Anterior cingulate cortex (tissue), 58 donors: ENCODE measurements at regions not wholly inside any gene's neighbourhood (a gene's known extent, or its start where the extent isn't known, plus 50 kb on each side); places are given as distances from the start of the nearest gene placed in this dataset.

ENCODE experiments used
- DNase-seq, 58 donors: peaks; one replicate each; lab custom pipeline; 2025; lab: John Stamatoyannopoulos, UW

DNA sequence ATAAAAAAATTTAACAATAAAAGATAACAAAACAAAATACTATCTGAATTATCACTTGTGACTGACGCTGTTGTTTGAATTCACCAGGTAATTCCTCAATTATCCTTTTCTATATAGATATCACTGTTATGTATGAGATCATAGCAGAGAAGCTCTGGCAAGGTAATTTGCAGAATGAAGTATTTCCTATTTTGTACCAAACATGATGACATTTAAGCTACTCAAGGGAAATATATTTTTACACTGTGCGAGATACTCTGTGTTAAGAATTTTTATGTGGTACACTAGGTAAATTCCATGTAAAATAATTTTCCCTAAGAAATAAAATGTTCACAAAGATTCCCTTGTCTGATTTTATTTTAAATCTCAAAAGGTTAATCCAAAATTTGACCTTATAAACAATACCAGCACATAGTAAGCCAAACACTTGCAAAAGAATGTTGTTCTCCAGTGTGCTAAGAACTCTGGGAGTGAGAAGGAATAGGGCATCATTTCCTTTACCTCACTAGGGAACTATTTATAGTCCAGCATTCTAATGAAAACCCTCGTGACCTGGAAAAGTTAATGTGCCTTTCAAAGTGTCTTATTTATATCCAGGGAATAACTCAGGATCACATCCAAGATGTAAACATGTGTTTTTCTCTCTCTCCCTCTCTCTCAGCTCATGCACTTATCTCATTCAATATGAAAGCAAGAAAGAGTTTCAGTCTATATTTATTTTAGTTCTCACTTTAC, 115.2 kb upstream of the RAP1B start:
- no peak for DNase-seq

DNA sequence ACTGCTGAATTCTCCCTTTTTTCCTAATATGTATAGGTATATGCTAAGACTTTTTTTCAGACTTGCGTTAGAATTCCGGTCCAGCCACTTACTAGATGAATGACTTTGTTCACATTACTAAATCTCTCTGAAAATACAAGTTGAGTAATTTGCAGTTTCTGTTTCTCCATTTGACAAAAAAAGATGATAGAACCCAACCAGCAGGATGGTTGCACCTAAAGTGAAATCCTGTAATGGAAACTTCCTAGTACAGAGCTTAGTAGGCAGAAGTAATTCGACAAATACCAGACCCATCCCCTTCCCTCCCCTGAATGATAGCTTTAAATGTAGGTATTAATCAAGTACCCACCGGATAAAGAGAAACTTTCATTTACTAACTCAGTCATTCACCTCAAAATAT, 113.6 kb upstream of the RAP1B start:
- no peak for DNase-seq

DNA sequence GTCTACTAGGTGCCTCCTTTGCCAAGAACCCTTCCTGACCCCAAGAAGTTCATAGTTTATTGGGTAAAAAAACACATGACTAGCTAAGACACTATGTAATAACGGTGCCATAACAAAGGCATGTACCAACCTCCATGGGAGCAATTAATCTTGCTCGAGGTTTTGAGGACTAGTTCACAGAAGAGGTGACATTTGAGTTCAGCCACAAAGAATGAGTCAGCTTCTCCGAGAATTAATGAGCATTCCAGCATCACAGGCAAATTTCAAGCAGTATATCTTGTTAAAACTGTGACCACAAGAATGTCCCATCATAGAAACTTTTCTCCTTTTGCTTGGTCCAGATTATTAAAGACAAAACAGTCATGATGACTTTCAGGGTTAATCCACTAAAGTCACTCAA, 113.0 kb upstream of the RAP1B start:
- DNase-seq = no peak

DNA sequence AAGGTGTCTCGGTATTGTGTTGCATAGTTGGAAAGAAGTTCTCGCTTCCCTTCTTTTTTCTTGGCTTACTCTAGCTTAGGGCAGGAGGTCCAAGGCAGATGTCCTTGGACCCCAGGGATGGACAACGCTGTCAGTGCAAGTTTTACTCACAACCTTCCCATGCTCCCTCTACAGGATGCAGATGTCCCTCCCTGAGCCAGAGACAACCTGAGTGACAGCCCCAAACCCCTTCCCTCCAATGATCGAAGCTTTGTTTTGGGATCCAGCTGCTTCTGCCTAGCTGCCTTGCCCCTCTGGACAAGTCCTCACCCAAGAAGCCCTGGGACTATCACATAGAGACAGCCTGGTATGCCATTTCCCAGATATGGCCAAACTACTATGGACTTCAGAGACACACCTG, 112.0 kb upstream of the RAP1B start:
- DNase-seq = no peak

DNA sequence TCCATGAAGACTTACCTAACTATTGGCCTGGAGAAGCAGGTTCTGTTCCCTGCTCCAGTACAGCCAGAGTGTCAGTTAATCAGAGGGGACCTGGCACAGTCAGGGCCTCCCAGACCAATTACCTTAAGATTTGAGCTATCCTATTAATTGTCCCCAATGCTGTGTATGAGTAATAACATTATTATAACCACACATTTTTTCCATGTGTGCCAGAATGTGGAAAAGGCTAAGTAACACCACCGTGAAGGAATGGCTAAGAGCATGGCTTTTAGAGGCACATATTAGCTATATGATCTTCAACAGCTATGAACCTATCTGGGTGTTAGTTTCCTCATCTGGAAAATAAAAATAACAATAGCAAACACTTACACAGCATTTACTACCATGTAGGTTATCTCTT, 111.1 kb upstream of the RAP1B start:
- no peak for DNase-seq

DNA sequence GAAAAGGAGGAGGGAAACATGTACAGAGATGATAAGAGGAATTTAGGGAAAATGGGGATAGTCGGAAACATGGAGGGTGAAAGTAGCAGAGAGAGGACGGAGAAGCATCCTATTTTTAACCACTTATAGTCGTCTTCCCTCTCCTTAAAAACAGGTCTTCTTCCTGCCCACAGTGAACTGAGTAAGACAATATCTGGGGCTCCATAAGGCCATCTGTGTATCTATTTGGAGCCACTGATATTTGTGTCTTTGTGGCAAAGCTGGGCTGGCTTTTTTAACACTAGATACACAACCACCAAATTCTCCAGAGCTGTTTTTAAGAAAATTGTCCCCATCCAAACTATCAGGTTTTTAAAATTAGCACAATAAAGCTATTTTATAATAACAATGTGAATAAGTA, 109.5 kb upstream of the RAP1B start:
- DNase-seq = no peak

DNA sequence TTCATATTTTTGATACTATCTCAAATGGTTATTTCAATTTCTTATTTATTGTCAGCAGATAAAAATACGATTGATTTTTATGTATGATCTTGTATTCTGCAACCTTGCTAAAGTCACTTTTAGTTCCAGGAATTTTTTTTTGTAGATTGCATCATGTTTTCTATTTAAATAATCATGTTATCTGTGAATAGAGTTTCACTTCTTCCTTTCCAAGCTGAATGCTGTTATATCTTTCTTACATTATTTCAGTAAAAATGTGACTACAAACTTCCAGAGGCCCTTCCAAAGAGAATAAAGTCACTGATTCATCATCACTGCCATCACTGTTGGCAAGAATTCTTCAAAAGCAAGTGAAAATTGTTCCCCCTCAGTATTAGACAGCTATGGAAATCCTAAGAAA, 104.7 kb upstream of the RAP1B start:
- no peak for DNase-seq

DNA sequence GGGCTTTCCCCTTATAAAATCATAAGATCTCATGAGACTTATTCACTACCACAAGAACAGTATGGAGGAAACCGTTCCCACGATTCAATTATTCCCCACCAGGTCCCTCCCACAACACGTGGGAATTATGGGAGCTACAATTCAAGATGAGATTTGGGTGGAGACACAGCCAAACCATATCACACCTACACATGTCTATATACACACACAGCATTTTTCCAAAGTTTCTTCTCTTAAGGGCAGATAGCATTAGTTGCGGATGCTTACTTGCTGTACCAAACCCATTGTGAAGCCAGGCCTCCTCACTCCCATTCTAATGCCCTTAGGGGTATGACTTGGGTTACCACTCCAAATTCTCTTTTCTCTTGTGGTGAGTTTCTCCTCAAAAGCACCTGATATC, 104.1 kb upstream of the RAP1B start:
- DNase-seq = no peak

DNA sequence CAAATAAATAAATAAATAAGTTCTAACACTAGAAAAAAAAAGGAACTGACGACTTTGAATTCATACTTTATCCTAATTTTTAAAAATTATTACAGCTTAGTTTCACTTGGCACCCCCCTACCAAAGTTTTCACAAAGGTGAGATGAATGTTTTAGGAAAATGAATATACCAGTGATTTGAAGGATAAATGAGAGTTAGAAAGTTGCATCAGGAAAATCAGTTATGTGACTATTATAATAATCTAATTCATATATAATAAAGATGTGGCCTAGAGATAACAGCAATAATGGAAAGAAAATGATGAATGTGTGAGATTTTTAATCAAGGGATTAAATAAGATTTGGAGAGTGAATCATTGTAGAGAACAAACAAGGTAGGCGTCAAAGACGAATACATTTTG, 103.0 kb upstream of the RAP1B start:
- no peak for DNase-seq

DNA sequence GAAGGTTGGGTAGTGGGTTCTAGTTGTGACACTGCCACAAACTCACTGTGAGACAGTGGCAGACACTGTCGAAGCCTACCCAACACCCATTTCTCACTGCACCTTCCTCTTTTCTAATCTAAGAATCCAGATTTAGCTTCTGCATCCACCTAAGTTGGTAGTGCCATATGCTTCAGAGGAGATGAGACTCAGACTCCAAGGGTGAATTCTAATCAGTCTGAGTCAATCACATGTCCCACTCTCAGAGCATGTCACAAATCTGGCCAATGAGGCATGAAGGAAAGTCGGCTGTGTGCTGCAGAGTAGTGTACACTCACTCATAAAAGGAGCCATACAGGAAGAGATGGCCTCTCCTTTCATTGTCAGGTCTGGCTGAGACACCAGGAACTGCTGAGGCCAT, 102.1 kb upstream of the RAP1B start:
- DNase-seq = no peak

DNA sequence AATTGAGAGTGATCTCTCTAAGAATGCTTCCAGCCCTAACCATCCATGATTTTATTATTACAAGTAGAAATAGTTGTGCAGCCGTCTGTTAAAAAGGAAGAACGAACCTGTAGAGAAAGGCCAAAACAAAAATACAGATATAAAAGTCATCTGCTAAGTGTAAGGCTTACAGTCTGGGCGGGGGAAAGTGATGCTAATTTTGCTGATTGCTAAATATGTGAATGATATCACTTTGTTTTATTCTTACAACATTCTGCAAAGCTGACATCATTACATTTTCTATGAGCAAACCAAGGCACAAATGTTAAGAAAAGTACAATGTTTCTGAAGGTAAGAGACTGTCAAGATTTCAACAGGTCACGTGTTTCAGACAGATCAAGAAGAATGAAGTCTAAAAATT, 101.5 kb upstream of the RAP1B start:
- no peak for DNase-seq

DNA sequence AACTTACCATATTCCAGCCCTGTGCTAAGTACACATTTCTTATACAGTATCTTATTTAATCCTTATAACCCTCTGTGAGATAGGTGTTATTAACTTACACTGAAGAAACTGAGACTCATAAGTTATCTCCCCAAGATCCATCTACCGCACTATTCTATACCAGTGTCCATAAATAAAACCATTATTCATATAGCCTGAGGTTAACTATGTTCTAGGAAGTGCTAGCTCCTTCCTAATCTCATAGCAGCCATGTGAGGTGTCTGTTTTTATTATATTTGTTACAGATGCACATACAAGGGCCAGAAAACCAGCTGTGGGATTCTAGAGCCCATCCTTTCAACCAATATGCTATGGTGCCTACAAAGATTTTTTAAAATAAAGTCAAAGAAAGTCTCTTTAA, 100.3 kb upstream of the RAP1B start:
- no peak for DNase-seq

DNA sequence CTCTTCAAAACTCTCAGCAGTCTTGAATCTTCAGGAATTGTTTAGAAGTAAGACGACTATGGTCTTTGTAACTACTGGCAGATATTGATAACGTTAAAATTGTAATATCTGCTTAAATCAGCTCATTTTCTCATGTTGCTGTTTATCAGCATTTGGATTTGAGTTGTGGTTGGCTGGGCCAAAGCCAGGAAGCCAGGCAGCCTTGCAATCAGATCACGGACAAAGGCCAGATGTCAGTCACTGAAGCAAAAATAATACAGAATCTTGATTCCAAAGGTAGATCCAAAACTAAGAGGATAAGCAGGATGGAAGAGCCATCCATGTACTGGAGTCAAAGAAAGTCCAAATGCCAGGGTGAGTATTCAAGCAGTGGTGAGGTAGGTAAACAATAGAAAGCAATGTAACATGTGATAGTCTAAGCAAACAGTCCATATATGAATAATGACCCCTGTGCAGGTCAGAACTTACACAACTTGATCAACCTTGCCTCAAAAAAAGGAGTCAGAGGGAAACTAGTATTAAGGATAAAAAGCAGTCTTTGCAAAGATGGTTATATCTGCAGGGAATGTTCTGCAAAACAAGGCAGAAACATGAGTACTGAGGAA, 95.8 kb upstream of the RAP1B start:
- no peak for DNase-seq

DNA sequence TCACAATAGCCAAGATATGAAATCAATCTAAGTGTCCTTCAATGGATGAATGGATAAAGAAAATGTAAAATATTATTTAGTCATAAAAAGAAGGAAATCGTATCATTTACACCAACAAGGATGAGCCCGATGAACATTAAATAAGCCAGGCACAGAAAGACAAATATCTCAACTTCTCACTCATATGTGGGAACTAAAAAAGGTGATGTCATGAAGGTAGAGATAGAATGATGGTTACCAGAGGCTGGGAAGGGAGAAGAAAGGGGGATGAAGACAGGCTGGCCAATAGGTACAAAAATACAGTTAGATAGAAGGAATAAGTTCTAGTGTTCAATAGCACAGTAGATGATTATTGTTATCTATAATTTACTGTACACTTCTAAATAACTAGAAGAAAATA, 94.9 kb upstream of the RAP1B start:
- no peak for DNase-seq

DNA sequence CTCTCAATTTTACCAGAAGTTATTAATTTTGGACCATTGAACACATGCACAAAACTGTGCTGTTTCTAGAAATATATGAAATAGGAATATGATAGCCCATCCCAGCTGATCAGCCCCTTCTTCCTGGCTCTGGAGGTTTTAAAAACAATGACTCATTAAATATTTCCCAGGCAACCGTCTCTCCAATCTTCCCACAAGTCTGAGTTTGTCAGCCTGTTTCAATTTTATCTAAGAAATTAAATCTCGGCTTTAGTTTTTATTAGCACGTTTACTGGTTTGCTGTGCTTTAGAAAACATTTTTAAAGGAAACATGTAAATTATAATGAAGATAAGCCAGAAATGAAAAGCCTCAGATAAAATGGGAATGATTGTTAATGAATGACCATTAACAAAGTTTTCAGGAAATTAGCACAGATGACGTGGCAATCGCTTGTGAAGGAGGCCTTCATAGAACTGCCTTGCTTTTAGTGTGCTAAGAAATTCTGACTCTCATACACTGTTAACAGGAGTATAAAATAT, 89.3 kb upstream of the RAP1B start:
- no peak for DNase-seq

DNA sequence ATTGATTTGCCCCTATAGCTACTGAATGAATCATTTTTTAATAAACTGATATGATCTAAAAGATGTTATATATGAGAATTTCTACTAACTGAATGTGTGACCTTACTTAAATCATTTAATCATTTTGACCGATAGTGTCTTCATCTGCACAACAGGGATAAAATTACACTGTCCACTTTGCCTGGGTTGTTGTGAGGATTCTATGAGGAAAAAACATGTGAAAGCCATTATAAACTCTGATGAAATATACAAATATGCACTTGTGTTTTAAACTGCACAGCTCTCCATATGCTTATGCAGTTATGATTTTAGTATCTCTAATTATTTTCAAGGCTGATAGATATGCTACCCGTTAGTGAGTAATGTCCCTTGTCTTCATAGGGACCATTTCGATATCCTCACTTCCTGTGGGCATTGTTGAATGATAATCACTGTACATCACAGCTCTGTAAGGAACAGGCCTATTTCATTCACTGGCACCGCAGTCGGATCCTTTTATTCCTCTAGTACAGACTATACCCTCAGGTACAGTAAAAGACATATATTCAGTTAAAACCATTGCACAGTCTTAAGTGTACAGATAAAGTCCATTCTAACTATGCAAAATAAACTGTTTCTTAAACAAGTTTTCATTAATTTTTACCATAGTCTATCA, 88.7 kb upstream of the RAP1B start:
- DNase-seq = no peak

DNA sequence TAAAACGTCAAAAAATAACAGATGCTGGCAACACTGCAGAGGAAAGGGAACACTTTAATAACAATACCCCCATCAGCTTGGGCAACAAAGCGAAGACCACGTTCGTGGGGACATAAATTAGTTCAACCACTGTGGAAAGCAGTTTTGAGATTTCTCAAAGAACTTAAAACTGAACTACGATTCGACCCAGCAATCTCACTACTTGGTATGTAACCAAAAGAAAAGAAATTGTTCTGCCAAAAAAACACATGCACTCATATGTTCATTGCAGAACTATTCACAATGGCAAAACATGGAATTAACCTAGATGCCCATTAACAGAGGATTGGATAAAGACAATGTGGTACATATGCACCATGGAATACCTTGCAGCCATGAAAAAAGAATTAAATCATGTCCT, 81.2 kb upstream of the RAP1B start:
- DNase-seq = no peak

DNA sequence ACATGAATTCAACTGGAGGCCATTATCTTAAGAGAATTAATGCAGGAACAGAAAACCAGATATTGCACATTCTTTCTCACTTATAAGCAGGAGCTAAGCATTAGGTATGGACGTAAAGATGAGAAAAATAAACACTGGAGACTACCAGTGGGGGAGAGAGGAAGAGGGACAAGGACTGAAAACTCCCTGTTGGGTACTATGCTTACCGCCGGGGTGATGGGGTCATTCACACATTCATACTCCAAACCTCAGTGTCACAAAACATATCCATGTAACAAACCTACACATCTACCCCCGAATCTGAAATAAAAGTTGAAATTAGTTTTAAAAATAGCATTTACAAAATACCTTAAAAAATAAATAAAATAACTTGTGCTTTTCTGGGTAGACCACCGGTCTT, 80.8 kb upstream of the RAP1B start:
- no peak for DNase-seq

DNA sequence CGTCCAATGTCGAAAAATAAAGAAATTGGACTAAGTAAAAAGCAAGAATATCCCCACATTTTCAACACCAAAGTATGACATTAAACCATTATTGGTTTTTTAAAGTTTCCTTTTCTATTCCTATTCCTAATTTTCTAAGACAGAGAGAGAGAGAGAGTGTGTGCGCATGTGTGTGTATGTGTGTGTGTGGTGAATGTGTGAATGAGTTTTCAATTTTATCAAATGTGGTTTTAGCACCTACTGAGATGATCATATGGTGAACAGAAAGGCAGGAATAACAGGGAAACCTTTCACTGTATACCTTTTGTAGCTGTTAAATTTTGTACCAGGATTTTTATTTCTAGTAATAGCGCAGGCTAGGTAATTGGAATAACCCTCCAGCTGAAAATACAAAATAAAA, 80.4 kb upstream of the RAP1B start:
- DNase-seq = no peak

DNA sequence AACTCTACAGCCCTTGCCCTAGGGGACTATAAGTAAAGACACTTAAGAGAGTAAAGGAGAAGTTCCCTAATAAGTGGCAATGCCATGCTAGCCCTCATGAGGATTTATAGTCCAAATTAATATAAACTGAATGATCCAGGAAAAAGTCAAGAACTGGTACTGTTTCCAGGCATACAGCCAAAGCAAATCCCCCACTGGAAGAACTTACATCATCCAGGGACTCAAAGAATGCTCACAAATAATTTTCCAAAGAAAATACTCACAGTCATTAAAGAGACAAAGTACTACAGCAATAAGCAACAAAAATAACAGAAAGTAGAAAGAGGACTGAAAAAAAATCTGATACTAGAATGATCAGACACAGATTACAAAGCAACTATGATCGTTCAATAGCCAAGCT, 79.7 kb upstream of the RAP1B start:
- DNase-seq = no peak

DNA sequence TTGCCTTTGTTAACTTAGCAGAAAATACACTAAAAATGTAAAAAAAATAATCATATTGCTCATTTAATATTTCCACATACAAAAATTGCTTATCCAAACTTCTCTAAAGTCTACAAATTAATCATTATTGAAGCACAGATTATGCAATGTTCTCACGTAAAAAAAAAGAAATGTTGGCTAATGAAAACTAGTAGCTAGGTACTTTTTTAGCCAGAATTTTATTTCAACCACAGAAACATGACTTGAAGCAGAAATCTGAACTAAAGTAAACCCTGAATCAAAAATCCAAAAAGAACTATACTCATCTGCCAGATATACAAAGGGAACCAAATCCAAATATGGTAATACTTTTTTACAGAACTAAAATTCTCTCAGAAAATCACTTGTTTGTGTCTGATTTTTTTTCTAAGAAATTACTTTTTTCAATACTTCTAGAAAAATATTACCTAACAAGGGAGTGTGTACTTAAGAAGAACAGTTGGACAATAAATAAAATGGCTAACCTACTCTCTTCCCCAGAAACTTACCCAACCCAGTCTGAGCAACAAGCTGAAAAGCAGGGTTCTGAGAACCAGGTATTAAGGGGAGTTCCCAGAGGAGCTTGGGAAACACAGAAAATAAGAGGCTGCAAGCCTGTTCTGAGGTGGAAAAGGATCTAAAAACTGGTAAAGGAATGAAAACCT, 78.4 kb upstream of the RAP1B start:
- DNase-seq = no peak

DNA sequence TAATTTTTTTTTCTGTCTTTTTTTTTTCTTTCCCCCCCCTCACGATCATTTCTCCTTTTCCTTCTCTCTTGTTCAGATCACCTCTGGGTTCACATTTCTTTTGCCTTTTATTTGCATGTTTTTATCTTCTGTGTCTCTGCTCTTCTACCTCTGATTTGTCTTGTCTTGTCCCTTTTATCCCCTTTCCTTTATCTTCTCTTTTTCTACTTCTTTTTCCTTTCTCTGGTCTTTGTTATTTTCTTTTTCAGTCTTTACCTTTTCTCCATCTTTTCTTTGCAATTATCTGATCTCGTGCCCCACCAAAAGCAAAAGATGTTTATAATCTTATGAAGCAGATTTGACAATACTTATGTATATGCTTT, 77.8 kb upstream of the RAP1B start:
- no peak for DNase-seq
